NCI-H2227 treated with DMSO at 0.1 percent for 48 hours (cell line): ENCODE measurements at regions not wholly inside any gene's neighbourhood (a gene's known extent, or its start where the extent isn't known, plus 50 kb on each side); places are given as distances from the start of the nearest gene placed in this dataset.

ENCODE experiments used
- DNase-seq: peaks from one replicate; lab custom pipeline; 2025; lab: John Stamatoyannopoulos, UW

DNA sequence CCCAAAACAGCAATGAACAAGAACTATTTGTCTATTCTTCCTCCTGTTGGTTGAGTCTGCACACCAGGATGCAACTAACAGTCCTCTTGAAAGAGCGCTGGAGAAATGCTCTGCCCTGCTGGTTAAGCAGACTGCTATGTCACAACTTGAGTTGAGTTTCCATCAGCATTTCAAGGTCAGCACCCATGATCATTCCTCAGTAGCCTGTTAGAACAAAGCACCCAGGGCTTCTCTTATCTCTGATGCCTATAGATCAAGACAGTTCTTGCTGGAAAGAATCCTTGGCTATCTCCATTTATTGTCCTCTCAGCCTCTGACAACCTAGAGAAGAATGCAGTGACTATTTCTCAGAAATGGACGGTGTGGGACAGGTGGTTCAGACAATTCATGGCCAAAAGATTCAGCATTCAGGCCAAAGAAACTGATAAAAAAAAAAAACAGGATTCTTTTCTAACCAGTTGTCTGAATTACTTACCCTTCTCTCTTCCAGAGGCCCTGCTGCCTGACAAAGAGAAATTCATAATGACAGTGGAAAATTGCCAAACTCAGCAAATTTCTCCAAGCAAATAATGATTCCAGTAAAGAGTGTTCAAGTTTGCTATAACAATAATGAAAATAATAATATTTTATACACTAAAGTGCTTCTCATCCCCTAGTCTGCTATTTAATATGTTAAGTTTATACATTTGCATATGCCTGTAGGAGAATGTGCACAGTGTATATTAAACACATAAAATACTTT lies 306.7 kb downstream of the EMP1 start:
- no peak for DNase-seq

- no peak for DNase-seq
Measured at GRCh38 chr12:13499008-13499407, 302.5 kb downstream of the EMP1 start.

GRCh38 chr12:13496111-13496510 lies 299.6 kb downstream of the EMP1 start:
- no peak for DNase-seq

DNA sequence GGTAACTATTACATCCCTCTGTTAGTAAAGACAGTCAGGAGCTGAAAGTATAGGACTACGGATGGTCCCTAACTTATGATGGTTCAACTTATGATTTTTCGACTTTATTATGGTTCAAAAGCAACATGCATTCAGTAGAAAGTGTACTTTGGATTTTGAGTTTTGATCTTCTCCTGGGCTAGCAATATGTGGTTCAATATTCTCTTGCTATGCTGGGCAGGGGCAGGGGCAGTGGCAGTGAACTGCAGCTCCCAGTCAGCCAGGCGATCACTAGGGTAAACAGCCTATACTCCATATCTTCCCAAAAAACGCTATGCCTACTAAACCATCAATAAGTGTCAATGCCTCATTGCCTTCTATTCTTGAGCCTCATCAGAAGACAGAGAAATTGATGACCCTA lies 292.7 kb downstream of the EMP1 start:
- no peak for DNase-seq

DNA sequence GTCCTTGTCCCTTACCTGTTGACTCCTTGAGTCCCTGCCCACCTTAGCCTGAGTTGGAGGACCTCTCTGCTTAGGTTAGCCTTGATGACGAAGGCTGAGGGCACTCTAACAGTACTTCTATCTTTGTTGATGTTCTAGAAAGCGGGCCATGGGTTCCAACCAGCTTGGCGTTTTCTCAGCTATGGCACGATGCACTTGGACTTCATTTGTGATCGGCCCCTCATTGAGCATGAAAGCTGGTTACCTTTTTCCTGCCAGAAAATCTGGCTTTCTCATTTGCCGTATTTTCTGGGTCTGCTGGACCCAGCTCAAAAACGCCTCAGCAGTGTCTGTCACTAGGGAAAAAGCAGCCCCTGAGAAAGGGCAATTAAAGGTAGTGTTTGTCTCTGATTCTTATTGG lies 290.8 kb downstream of the EMP1 start:
- no peak for DNase-seq

GRCh38 chr12:13486794-13487193 lies 290.3 kb downstream of the EMP1 start:
- DNase-seq = no peak

DNA sequence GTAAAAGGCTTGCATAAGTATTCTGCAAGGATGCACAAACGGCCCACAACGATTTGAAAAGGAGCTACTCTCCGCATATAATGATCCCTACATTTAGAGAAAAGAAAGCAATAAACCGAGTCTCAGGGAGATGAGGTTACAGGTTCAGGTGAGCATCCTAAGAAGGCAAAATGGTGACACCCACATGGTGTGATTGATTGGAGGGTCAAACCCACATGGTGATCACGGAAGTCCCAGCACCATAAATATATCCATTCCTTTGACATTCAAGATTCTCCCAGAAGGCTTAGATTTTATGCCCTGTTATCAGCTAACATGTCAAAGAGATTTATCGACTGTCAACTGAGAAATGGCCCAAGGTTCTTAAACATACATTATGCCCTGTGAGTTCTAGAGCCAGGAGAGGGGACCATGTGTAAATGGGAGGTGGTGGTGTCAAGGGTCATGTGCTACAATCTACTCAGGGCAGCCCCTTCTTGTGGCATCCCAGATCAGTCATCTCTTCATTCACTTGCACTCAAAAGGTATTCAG lies 282.2 kb downstream of the EMP1 start:
- no peak for DNase-seq

DNA sequence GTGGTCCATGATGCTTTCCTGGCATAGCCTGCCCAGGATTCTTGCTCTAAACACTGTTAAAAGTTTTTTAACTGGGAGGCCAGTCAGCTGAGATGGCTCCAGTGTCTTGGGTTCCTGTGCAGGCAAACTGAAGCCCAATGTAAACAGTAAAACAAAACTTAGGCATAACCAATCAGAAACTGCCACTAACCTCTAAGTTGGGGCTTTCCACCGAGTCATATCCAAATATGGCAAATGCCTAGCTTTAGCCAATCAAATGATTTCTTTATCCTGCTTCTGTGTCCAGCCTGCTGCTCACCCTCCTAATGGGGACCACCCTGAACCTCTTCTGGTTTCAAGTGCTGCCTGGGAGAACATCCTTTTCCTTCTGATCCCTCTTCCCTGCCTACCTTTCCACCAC lies 277.9 kb downstream of the EMP1 start:
- no peak for DNase-seq

GRCh38 chr12:13472690-13473089 lies 276.2 kb downstream of the EMP1 start:
- no peak for DNase-seq

GRCh38 chr12:13471471-13471870 lies 274.9 kb downstream of the EMP1 start:
- no peak for DNase-seq

- no peak for DNase-seq
Measured at GRCh38 chr12:13465635-13466034, 269.1 kb downstream of the EMP1 start.

- no peak for DNase-seq
Measured at GRCh38 chr12:13463189-13463588, 266.7 kb downstream of the EMP1 start.

DNA sequence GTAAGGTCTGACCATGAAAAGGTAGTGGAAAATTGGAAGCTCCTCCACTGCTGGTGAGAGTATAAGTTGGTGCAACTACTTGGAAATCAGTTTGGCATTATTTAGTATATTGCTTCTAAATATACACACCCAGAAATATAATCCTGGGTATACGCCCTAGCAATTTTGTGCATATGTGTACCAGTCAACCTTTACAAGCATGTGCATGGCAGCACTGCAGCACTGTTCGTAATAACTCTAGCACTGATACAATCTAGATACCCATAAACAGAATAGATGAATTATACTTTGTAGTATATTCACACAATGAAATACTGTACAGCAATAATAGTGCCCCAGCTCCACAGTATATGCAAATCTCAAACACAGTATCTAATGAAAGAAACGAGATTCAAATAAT lies 265.9 kb downstream of the EMP1 start:
- DNase-seq = no peak

DNA sequence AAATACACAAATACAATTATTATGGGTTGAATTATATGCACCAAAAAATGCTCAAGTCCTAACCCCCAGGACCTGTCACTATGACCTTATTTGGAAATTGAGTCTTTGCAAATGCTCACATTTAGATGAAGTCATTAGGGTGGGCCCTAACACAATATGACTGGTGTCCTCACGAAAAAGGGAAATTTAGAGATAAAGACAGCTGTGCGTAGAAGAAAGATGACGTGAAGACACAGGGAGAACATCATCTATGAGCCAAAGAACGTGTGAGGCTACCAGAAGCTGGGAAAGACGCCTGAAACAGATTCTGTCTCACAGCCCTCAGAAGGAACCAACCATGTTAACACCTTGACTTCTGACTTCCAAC lies 259.2 kb downstream of the EMP1 start:
- DNase-seq = no peak

DNA sequence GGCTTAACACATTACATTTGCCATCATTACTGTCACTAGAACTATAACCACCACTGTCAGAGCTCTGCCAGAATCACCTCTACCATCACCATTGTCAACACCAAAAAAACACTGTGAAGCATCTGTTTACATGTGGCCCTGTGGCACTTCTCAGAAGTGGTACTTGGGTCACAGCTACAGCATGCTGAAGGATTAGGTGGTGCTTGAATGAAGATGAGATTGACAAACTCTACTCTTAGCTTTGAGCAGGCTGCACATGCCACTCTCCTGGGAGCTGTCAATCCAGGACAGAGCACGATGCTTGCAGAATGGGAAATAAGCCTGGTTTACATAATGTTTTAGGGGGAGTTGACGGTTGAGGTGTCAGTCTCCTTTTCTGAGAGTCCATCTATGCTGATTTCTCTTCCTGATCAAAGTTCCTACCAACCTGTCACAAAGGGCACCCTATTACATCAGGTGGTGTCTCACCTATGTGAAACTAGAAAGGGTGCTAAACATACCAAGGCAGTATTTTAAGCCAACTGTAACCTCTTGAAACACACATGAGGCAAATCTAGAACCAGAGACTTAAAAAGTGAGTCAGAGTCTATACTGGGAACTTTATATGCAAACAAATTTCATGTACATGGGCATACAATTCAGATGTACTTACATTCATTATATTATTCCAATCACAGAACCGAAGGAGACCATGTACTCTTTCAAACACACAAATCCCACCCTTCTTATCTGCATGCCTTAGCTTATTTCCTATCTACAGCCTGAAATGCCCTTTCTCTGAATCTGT lies 258.7 kb downstream of the EMP1 start:
- no peak for DNase-seq

GRCh38 chr12:13452955-13453570 lies 256.5 kb downstream of the EMP1 start:
- no peak for DNase-seq

DNA sequence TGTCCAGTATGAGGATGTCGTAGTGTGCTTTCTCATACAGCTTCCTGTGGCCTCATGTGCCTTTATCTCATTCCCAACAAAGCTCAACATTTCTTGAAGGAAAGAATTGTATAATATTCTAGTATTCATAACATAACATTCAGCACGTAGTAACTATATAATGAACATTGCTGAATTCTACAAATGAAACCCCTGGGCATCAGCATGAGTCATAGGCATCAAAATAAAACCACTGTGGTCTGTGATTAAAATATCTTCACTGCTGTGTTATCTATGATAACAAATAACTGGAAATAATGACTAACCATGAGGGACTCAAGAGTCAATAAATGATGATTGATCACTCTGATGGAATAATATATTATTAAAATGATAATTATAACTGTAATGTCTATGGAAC lies 255.2 kb downstream of the EMP1 start:
- no peak for DNase-seq

DNA sequence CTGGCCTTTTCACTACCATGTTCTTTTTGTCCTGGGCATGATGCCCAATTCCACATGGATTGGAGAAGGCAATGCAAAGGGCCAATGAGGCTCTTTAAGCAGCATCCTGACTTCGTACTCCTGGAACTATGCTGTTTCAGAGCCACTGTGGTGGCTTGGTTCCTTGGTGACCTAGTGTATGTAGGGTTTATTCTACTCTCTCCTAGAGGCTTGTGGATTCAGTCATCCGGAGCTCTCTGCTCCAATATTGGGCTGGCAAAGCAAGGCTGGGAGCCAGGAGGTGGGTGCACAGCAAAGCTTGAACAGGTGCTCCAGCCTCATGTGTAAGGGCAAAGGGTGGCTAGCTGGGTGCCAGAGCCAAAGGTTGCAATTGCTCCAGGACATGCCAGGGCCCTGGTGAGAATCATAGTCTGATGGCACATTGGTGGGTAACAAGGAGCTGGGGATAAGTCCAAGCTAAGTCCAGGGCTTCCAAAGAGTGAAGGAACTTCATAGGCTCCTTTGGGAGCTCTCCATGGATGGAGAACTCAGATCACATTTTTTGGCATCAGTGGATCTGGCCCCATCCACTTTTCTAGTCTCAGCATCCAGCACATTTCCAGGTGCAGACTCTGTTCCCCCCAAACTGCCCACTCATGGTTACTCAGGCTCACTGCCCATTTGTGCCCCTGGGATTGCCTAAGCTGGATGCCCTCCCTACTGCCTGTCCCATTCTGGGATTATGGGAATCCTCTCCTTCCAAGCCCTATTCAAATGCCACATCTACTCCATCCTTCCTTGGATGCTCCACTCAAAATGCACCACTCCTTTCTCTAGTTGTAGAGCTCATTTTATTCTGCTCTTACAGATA lies 253.9 kb downstream of the EMP1 start:
- DNase-seq = no peak

GRCh38 chr12:13444076-13444475 lies 247.6 kb downstream of the EMP1 start:
- DNase-seq = no peak

DNA sequence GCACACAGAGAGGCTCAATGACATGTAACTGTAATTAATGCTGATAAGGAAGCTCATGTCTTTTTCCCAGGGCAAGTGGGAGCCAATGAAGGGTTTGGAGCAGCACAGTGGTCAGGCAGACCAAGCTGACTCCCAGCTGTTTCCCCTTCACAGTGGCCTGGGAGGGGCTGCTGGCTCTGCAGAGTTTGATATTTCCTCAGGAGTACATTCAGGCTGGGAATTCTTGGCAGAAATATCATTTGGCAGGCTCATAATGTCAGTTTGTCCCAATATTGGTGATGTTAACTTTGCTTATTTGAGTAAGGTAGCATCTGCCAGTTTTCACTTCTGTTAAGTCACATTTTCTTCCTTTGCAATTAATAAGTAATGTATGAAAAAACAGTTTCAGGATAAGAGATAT lies 247.0 kb downstream of the EMP1 start:
- DNase-seq = no peak

DNA sequence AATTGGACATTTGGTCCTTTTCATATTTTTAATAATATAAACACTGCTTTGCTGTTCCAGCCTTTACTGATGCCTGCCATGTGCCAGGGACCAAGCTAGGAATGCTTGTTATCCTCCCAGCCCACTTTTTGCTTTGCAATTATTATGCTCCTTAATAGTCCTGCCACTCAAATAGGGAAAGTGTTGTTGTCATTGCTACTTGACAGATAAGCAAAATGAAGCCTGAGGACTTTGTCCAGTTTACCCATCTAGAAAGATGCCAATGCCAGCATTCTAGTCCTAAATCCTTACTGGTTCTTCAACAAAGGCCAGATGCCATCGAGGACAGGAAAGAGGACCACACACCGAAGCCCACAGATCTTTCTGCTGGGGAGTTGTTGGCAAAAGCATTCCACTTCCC lies 246.5 kb downstream of the EMP1 start:
- no peak for DNase-seq

- no peak for DNase-seq
Measured at GRCh38 chr12:13442457-13442856, 245.9 kb downstream of the EMP1 start.
